B cell (primary cell): ENCODE measurements at regions not wholly inside any gene's neighbourhood (a gene's known extent, or its start where the extent isn't known, plus 50 kb on each side); places are given as distances from the start of the nearest gene placed in this dataset.

ENCODE experiments used
- ATAC-seq: fragments of 200-7000 bp; cut with Tn5 transposase; one replicate; pipeline ENCODE4 v1.10.0; 2021; ENCODE audit warnings: low read depth, mild to moderate bottlenecking, moderate number of reproducible peaks, moderate library complexity
- CTCF ChIA-PET: fragments of 350-600 bp; sonication (Branson Sonifier 250); formaldehyde crosslinking; loops from one replicate; lab custom pipeline; 2021; ENCODE audit warnings: antibody characterized with exemption, inconsistent platforms; lab: Charles Lee
- POLR2A ChIA-PET: fragments of 350-600 bp; sonication (Branson Sonifier 250); formaldehyde crosslinking; loops from one replicate; lab custom pipeline; 2021; ENCODE audit warnings: antibody characterized with exemption; lab: Charles Lee
- DNase-seq: peaks from one replicate; pipeline ENCODE4 v3.0.0; 2013
- H2AFZ ChIP-seq: 2 replicates; pipeline ENCODE4 v1.6.1; 2012; ENCODE audit warnings: mild to moderate bottlenecking, low read depth, low read length; ENCODE audit not compliant: insufficient read depth, poor library complexity, severe bottlenecking
- H3K27ac ChIP-seq, 2 donors: 1 replicate in 1 of 2; 2 replicates in 1 of 2; pipeline ENCODE4 v1.5.1; 2012 to 2013; ENCODE audit warnings: low read length in 2 of 2, mild to moderate bottlenecking in 2 of 2, moderate library complexity in 1 of 2
- H3K27me3 ChIP-seq, 4 experiments: fragments of 200-600 bp in 1 of 4; sonication (generic) in 1 of 4; replicated peaks in 1 of 4; 1 replicate in 2 of 4; 2 replicates in 2 of 4; pipeline versions ENCODE4 v1.6.1 to v1.7.0; 2013 to 2016; ENCODE audit warnings: low read length in 3 of 4, mild to moderate bottlenecking in 2 of 4, mixed read lengths in 1 of 4, moderate library complexity in 1 of 4; ENCODE audit not compliant: insufficient read depth in 4 of 4, control insufficient read depth in 3 of 4; ENCODE audit errors: control extremely low read depth in 1 of 4
- H3K36me3 ChIP-seq, 2 experiments: replicated peaks in 1 of 2; 1 replicate in 1 of 2; 2 replicates in 1 of 2; pipeline versions ENCODE4 v1.6.1 to v1.7.1; 2013; ENCODE audit warnings: low read length in 1 of 2; ENCODE audit not compliant: insufficient read depth in 2 of 2, control insufficient read depth in 1 of 2; ENCODE audit errors: control extremely low read depth in 1 of 2, extremely low read depth in 1 of 2
- H3K4me1 ChIP-seq, 2 donors: fragments of 200-600 bp in 1 of 2; sonication (generic) in 1 of 2; 1 replicate in 1 of 2; 2 replicates in 1 of 2; pipeline versions ENCODE4 v1.5.1 to v1.6.1; 2013 to 2017; ENCODE audit warnings: low read length in 2 of 2; ENCODE audit not compliant: control insufficient read depth in 2 of 2, insufficient read depth in 2 of 2
- H3K4me2 ChIP-seq: replicated peaks from 2 replicates; pipeline ENCODE3; 2012; ENCODE audit warnings: mild to moderate bottlenecking, low read depth, low read length; ENCODE audit not compliant: poor library complexity, severe bottlenecking
- H3K4me3 ChIP-seq, 5 experiments: fragments of 200-600 bp in 1 of 5; sonication (generic) in 1 of 5; 1 replicate in 3 of 5; 2 replicates in 2 of 5; pipeline versions ENCODE4 v1.5.1 to v1.7.0; 2011 to 2016; ENCODE audit warnings: low read length in 4 of 5, mild to moderate bottlenecking in 4 of 5, low read depth in 2 of 5, control low read depth in 1 of 5, moderate library complexity in 1 of 5; ENCODE audit not compliant: insufficient read depth in 1 of 5; ENCODE audit errors: control extremely low read depth in 1 of 5, extremely low read depth in 1 of 5
- H3K79me2 ChIP-seq: fragments of 200-600 bp; sonication (generic); one replicate; pipeline ENCODE4 v1.6.0; 2016; ENCODE audit warnings: low read length; ENCODE audit not compliant: control insufficient read depth, insufficient read depth
- H3K9ac ChIP-seq: fragments of 200-600 bp; sonication (generic); 2 replicates; pipeline ENCODE4 v1.6.1; 2017; ENCODE audit warnings: mild to moderate bottlenecking, low read length, moderate library complexity
- H3K9me3 ChIP-seq, 3 donors: one replicate each; pipeline versions ENCODE4 v1.6.1 to v1.7.1; 2013; ENCODE audit warnings: low read length in 2 of 3; ENCODE audit not compliant: control insufficient read depth in 2 of 3, insufficient read depth in 1 of 3; ENCODE audit errors: control extremely low read depth in 1 of 3
- H4K20me1 ChIP-seq: 2 replicates; pipeline ENCODE4 v1.6.0; 2012; ENCODE audit warnings: mild to moderate bottlenecking, low read length; ENCODE audit not compliant: insufficient read depth, control insufficient read depth, poor library complexity, severe bottlenecking
- H3K27ac Mint-ChIP-seq: one replicate; pipeline ENCODE4 v1.8.0; 2021; ENCODE audit warnings: mixed read lengths
- H3K27me3 Mint-ChIP-seq: one replicate; pipeline ENCODE4 v1.8.0; 2021; ENCODE audit warnings: mixed read lengths
- H3K4me1 Mint-ChIP-seq: one replicate; pipeline ENCODE4 v1.8.0; 2021; ENCODE audit warnings: mixed read lengths
- H3K4me3 Mint-ChIP-seq: one replicate; pipeline ENCODE4 v1.8.0; 2021; ENCODE audit warnings: mixed read lengths
- H3K9me3 Mint-ChIP-seq: one replicate; pipeline ENCODE4 v1.8.0; 2022; ENCODE audit warnings: mixed read lengths; ENCODE audit not compliant: insufficient read depth
- EZH2 ChIP-seq: IDR thresholded peaks from 2 replicates; pipeline ENCODE4 v1.6.1; 2012; ENCODE audit warnings: borderline replicate concordance, low read depth, mild to moderate bottlenecking, moderate library complexity, low read length; ENCODE audit not compliant: insufficient read depth, poor library complexity, severe bottlenecking
- WGBS: methylation state at CpG from one replicate; pipeline ENCODE4 v1.1.5; 2013; ENCODE audit warnings: missing lambda C conversion rate; ENCODE audit not compliant: insufficient coverage; 5-methylcytosine and 5-hydroxymethylcytosine counted together
- intact Hi-C: fragments of 100-400 bp; cut with micrococcal nuclease; formaldehyde crosslinking; loops from one replicate; pipeline ENCODE4 v1.10.0; 2022
- TF ChIP-seq, protein P1 (sequence below): fragments of 200-600 bp; IDR thresholded peaks from one replicate; pipeline ENCODE4 v1.8.0; 2022; ENCODE audit warnings: antibody characterized with exemption, mild to moderate bottlenecking

DNA sequence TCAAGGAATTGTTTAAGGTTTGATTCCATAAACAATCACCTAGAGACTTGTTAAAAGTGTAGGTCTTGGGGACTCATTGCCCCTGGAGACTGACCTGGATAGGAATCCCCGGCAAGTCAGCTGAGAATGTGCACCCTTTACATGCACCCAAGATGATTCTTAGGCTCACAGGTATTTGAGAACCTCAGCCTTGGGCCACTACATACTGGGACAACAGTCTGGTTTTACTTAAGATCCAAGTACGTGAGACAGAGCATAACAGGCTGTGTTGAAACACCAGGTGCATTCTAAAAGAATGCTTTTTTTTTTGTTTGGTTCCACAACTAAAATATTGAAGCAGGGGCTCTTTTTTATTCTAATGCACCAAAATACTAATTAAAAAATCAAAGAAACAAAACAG, 215.8 kb downstream of the TMX3 start:
- no peak overlapping the region for H3K4me2 ChIP-seq
- Mint-ChIP-seq H3K27ac (no peak overlapping the region), H3K9me3 (no peaks in the 10 kb centered on the region), H3K27me3 (no peaks in the 10 kb centered on the region), H3K4me1 (no peaks in the 10 kb centered on the region), H3K4me3 (no peak overlapping the region)
- no peak overlapping the region for H3K4me3 ChIP-seq
- no peak overlapping the region for H3K27ac ChIP-seq
- H3K27me3 ChIP-seq: no peaks in the 10 kb centered on the region
- no peak overlapping the region for H2AFZ ChIP-seq
- ChIA-PET CTCF (no interaction called here), POLR2A (no interaction called here)
- ATAC-seq (no peak), DNase-seq (no peak)
- H3K9ac ChIP-seq: no peak overlapping the region
- no peaks in the 10 kb centered on the region for H3K79me2 ChIP-seq
- H3K9me3 ChIP-seq: no peaks in the 10 kb centered on the region
- no peaks in the 10 kb centered on the region for H3K4me1 ChIP-seq
- no peaks in the 10 kb centered on the region for H4K20me1 ChIP-seq
- intact Hi-C loops: no loop called here
- WGBS: 100% methylated on average over 1 of the region's 2 CpGs
- no peak for TF ChIP-seq EZH2
- TF ChIP-seq, protein P1, sequence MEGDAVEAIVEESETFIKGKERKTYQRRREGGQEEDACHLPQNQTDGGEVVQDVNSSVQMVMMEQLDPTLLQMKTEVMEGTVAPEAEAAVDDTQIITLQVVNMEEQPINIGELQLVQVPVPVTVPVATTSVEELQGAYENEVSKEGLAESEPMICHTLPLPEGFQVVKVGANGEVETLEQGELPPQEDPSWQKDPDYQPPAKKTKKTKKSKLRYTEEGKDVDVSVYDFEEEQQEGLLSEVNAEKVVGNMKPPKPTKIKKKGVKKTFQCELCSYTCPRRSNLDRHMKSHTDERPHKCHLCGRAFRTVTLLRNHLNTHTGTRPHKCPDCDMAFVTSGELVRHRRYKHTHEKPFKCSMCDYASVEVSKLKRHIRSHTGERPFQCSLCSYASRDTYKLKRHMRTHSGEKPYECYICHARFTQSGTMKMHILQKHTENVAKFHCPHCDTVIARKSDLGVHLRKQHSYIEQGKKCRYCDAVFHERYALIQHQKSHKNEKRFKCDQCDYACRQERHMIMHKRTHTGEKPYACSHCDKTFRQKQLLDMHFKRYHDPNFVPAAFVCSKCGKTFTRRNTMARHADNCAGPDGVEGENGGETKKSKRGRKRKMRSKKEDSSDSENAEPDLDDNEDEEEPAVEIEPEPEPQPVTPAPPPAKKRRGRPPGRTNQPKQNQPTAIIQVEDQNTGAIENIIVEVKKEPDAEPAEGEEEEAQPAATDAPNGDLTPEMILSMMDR: no peak
- H3K36me3 ChIP-seq: no peaks in the 10 kb centered on the region

DNA sequence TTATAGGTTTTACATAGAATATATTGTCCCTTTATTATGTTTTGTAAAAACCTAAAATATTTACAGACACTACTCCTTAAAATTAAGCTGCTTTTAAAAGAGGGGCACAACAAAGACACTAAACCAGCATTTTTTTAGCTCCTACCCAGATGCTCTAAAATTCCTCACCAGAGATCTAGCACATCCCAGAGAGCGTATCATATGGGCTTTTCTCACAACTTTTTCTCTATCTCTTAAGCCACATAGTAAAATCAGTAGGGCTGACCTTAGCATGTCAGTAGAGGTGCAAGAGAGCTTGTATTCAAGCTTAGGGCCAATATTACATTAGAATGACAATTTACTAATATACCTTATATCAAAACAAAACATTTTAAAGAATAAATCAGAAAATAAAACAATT, 216.3 kb downstream of the TMX3 start:
- H2AFZ ChIP-seq: no peak overlapping the region
- H3K36me3 ChIP-seq: no peaks in the 10 kb centered on the region
- no peaks in the 10 kb centered on the region for H3K9me3 Mint-ChIP-seq
- intact Hi-C loops: no loop called here
- no peaks in the 10 kb centered on the region for H3K27me3 Mint-ChIP-seq
- H3K27ac Mint-ChIP-seq: no peak overlapping the region
- H3K4me1 ChIP-seq: no peaks in the 10 kb centered on the region
- H3K27ac ChIP-seq: no peak overlapping the region
- H3K9ac ChIP-seq: no peak overlapping the region
- POLR2A ChIA-PET: no interaction called here
- no peaks in the 10 kb centered on the region for H3K9me3 ChIP-seq
- H3K27me3 ChIP-seq: no peaks in the 10 kb centered on the region
- H3K4me2 ChIP-seq: no peak overlapping the region
- CTCF ChIA-PET: no interaction called here
- whole genome bisulfite sequencing: no CpG with 5 or more reads among the region's 1 CpG
- no peak for DNase-seq
- H4K20me1 ChIP-seq: no peaks in the 10 kb centered on the region
- no peak for ATAC-seq
- H3K4me3 ChIP-seq: no peak overlapping the region
- no peak for TF ChIP-seq EZH2
- TF ChIP-seq, protein P1: no peak
- H3K79me2 ChIP-seq: no peaks in the 10 kb centered on the region
- no peaks in the 10 kb centered on the region for H3K4me1 Mint-ChIP-seq
- H3K4me3 Mint-ChIP-seq: no peak overlapping the region
